Ramos (cell line): ENCODE measurements at regions not wholly inside any gene's neighbourhood (a gene's known extent, or its start where the extent isn't known, plus 50 kb on each side); places are given as distances from the start of the nearest gene placed in this dataset.
"Not testable (repeated sequence)": the region's sequence is repeated elsewhere in the genome, so short reads cannot be mapped to it uniquely, and the experiment has no call there.

Experiments
- in situ Hi-C: fragments of 300-500 bp; cut with MboI; formaldehyde crosslinking; loops from one replicate; pipeline ENCODE4 v1.14.3; 2022; ENCODE audit warnings: low sequenced_read_pairs; ENCODE audit not compliant: unreplicated experiment

DNA sequence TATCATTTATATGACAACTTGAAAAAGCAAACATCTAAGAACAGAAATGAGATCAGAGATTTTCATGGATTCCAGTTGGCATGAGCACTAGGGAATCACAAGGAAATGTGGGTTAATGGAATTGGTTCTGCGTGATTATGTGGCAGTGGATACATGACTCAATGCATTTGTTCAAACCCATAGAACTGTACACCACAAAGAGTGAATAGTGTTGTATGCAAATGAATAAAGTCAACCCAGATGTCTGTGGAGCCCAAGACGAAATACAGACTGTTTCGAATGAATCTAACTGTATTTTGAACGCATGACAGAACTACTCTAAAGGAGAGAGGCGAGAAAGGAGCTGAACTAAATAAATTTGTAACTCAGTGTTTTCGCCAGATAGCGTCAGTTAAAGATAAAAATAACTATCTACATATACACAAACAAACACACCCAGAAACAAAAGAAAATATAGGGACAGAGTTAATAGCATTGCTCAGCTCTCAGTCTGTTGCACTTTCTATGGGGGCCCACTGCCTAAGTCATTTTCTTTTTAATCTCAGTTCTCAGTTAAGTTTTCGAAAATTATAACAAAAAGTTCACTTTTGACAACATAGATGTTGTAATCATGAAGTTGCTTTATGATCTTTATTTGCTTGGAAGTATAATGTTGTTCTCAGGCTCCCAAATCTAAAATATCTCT, 636.7 kb upstream of the SEMA3D start:
- in situ Hi-C loops: no loop called here

DNA sequence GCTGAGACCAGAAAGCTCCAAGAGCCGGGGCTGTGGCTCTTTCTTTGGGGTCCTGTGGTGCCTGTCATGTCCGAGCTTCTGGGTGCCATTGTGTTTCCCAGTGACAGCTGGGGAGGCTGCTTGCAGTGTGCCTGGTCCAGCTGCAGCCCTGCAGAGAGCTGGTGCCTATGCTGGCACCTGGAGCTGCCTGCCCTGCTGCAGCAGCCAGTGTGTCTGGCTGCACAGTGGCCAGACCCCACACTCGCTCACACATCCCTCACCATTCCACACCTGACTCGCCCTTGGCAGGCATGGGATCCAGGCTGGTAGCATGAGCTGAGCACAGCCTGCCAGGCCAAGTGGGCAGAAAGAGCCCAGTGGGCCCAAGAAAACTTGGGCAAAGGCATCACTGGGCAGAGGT, 635.1 kb upstream of the SEMA3D start:
- in situ Hi-C loops: no loop called here

GRCh38 chr7:85820702-85821443, 634.0 kb upstream of the SEMA3D start:
- in situ Hi-C loops: no loop called here

DNA sequence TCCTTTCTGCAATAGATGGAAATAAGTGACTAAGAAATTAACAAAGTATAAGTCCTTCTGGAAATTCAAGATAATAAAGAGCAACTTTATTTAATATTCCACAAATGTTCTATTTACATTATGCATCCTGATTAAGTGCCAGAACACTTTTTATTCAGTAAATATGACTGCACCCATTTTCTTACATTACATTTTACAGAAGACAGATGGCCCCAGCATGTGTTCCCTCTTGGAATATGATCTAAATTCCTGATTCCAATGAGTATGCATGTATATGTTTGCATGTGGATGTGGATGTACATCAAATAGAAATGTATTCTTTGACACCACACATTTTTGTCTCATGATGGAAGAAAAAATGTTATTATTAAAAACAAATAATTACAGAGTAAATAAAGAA, 628.7 kb upstream of the SEMA3D start:
- in situ Hi-C loops: no loop called here

- in situ Hi-C loops: no loop called here
Measured at GRCh38 chr7:85806321-85806720, 619.5 kb upstream of the SEMA3D start.

- in situ Hi-C loops: no loop called here
Measured at GRCh38 chr7:85805656-85806055, 618.8 kb upstream of the SEMA3D start.

DNA sequence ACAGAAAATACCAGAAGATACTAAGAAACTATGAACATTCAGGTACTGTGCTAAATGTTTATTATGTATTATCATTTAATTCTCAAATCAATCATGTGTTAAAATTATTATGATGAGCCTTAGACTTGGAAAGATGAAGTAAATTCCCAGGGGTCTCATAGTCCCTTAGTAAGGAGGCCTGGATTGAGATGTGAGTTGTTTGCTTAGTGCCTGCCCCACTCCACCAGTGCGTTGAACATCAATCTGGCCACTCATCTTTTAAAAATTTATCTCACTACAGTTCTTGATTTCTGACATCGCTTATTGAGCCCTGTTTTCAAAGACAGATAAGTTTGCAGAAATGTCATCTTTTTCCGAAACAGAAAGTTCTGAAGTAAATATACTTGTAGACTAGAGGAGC, 618.4 kb upstream of the SEMA3D start:
- in situ Hi-C loops: no loop called here

DNA sequence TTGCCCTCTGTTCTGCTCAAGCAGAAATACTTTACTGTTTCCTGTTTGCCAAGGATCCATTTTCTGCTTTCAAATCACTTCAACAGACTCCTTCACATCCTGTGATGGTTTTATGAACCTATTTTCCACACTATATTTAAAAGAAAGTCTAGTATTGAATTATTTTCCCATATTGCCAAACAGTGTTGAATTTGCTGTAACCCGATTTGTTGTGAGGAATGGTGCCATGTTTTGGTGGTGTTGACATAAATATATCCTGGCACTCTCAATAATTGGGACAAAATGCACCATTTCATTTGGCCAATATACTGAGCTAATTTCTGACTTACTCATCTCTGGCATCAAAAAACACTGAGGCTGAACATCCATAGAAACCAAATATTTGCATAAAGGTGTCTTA, 615.4 kb upstream of the SEMA3D start:
- in situ Hi-C loops: no loop called here

DNA sequence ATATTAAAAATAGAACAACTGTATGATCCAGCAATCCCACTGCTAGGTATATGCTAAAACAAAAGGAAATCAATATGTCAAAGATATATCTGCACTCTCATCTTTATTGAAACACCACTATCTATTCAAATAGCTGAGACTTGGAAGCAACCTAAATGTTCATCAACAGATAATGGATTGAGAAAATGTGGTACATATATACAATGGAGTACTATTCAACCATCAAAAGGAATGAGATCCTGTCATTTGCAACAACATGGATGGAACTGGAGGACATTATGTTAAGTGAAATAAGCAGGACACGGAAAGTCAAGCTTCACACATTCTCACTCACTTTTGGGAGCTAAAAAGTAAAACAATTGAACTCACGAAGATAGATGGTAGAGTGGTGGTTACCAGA, 610.1 kb upstream of the SEMA3D start:
- in situ Hi-C loops: no loop called here

- in situ Hi-C loops: not testable (repeated sequence)
Measured at GRCh38 chr7:85791098-85791497, 604.2 kb upstream of the SEMA3D start.

- in situ Hi-C loops: no loop called here
Measured at GRCh38 chr7:85781606-85782005, 594.8 kb upstream of the SEMA3D start.

DNA sequence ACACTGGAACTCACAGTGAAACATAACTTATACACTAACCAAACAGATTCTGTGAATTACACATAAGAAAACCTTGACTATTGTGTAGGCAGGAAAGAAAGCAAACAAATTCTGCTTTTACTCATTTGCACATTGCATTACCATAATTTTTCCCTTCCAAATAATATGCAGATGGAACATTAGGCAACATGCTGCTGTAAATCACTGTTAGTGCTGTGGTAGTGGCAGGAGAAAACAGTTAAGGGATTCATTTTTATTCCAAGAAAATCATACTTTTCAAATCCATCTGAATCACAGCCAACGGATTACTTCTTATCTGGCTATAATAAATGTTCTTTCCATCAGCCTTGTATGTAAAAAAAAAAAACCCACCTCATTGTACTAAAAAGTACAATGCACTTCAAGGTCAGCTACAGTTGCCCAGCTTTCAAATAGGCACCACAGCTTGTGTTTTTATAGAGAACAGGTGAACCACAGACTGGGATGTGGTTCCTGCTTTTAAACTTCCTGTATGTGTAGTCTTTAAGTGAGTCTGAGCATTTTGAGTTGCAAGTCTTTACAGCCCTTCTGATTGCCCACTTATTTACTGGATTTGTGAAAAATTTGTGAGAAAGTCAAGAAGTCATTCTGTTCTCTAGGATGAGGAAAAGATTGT, 590.0 kb upstream of the SEMA3D start:
- in situ Hi-C loops: no loop called here

DNA sequence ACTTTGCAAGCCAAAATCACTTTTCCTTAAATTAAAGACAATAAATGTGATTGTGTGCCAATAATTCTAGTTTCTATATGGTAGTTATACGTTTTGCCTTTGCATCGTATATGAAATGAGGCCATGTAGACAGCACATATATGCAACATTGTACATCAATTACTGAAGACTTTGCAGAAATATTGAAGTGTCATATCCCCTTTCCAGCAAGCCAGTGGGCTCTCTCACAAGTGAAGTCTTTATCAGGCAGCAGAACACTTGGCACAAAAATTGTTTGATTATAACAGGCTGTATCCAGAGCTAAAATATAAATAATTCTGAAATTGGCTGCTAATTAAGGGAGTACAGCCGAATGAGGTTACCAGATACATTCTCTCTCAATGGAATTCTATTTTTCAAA, 588.6 kb upstream of the SEMA3D start:
- in situ Hi-C loops: no loop called here

GRCh38 chr7:85774986-85775385, 588.1 kb upstream of the SEMA3D start:
- in situ Hi-C loops: no loop called here

DNA sequence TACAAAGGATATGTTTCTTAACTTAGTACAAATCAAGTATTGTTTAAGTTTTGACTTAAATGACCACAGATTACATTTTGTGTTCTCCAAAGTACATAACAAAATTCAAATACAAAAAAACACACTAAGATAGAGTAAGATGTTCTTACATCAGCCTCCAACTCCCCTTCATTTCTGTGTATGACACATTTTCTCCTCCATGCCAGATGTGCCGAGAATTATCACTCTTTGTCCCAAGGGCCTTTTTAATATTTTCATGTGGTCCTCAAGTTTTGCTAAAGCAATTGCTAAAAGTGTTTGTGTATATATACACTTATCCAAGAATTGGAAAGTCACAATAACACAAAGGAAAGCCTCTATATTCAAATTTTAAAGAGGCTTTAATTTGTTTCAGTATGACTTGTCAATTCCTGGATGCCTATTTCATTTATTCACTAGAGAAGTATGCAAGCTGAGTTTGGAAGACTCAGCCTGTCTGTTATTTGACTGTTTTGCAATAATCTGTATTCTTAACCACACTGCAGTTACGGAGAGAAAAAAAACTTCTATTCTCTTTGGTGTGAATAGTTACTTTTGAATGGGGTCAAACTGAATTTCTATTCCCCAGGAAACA, 586.4 kb upstream of the SEMA3D start:
- in situ Hi-C loops: no loop called here

DNA sequence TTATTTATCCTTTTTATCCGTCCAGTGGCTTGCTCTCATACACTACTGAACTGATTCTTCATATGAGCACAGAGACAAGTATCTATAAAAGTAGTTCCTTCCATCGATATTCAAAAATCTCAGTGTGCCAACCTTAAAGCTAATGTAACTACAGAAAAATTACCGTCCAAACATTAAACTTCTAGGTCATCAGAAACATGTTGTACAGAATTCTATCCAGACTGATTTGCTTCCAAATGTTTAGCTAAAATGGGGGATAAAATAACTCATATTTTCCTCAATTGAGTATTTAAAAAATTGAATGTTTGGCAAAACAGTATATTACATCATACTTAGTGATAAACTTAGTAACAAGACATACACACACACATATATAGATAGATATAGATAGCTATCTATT, 584.7 kb upstream of the SEMA3D start:
- in situ Hi-C loops: no loop called here

DNA sequence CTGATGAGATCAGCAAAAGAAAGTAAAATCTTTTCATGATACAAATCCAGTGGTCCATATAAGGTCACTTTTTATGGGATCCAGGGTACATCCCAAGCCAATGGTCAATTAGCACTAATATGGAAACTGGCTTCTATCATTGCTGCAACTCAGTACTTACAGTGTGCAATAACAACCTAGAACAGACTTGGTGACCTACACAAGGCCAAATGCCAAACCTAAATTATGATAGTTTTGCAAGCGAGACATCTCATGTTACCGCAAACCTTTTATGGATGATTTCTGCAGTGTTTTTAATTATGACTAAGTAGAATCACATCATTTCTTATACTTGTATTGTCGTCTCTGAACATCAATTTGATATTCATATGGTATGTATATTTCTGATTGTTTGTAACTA, 583.5 kb upstream of the SEMA3D start:
- in situ Hi-C loops: no loop called here

- in situ Hi-C loops: no loop called here
Measured at GRCh38 chr7:85765698-85766298, 578.9 kb upstream of the SEMA3D start.

- in situ Hi-C loops: no loop called here
Measured at GRCh38 chr7:85764034-85764433, 577.2 kb upstream of the SEMA3D start.

DNA sequence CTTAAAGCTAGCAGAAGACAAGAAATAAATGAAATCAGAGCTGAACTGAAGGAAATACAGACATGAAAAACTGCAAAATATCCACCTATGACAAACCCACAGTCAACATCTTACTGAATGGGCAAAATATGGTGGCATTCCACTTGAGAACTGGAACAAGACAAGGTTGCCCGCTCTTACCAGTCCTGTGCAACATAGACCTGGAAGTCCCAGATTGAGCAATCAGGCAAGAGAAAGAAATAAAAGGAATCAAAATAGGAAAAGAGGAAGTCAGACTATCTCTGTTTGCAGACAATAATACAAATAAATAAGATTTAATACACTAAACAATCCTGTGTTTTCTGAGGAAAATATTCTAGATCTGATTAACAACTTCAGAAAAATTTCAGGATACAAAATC, 570.5 kb upstream of the SEMA3D start:
- in situ Hi-C loops: no loop called here

GRCh38 chr7:85750454-85750949, 563.6 kb upstream of the SEMA3D start:
- in situ Hi-C loops: no loop called here
